Liver (tissue), 8 donors: ENCODE measurements at regions not wholly inside any gene's neighbourhood (a gene's known extent, or its start where the extent isn't known, plus 50 kb on each side); places are given as distances from the start of the nearest gene placed in this dataset.

Experiments
- DNase-seq: peaks from one replicate; pipeline ENCODE4 v3.0.0-alpha.2; 2017; ENCODE audit warnings: low spot score
- H3K27ac ChIP-seq, 2 donors: one replicate each; pipeline ENCODE4 v1.7.0; 2013; ENCODE audit warnings: inconsistent platforms in 2 of 2, low read length in 2 of 2, control low read depth in 1 of 2, low read depth in 1 of 2, mild to moderate bottlenecking in 1 of 2
- H3K27me3 ChIP-seq, 4 donors: one replicate each; pipeline versions ENCODE4 v1.6.1 to v1.7.0; 2013; ENCODE audit warnings: low read length in 3 of 4, inconsistent platforms in 1 of 4, mild to moderate bottlenecking in 1 of 4, moderate library complexity in 1 of 4; ENCODE audit not compliant: control insufficient read depth in 4 of 4, insufficient read depth in 4 of 4
- H3K36me3 ChIP-seq, 4 donors: one replicate each; pipeline versions ENCODE4 v1.6.1 to v1.7.0; 2013; ENCODE audit warnings: low read length in 3 of 4, mild to moderate bottlenecking in 3 of 4, low read depth in 1 of 4, moderate library complexity in 1 of 4; ENCODE audit not compliant: control insufficient read depth in 4 of 4, insufficient read depth in 3 of 4
- H3K4me1 ChIP-seq, 4 donors: one replicate each; pipeline versions ENCODE4 v1.6.1 to v1.7.0; 2013; ENCODE audit warnings: low read length in 3 of 4, mild to moderate bottlenecking in 3 of 4, moderate library complexity in 1 of 4; ENCODE audit not compliant: control insufficient read depth in 4 of 4, insufficient read depth in 4 of 4
- H3K4me3 ChIP-seq, 3 donors: one replicate each; pipeline versions ENCODE4 v1.6.1 to v1.7.0; 2013; ENCODE audit warnings: low read length in 3 of 3, control low read depth in 1 of 3, low read depth in 1 of 3, mild to moderate bottlenecking in 1 of 3
- H3K9ac ChIP-seq, 2 donors: one replicate each; pipeline ENCODE4 v1.7.0; 2013; ENCODE audit warnings: low read length in 2 of 2, mild to moderate bottlenecking in 2 of 2, moderate library complexity in 2 of 2, control low read depth in 1 of 2, low read depth in 1 of 2
- H3K9me3 ChIP-seq, 4 donors: one replicate each; pipeline versions ENCODE4 v1.6.1 to v1.7.0; 2013; ENCODE audit warnings: low read length in 3 of 4; ENCODE audit not compliant: control insufficient read depth in 4 of 4
- ATF3 ChIP-seq: IDR thresholded peaks from 2 replicates; pipeline ENCODE4 v1.6.1; 2016; ENCODE audit warnings: antibody characterized with exemption
- CTCF ChIP-seq: fragments of 150-350 bp; IDR thresholded peaks from 2 replicates; pipeline ENCODE4 v1.5.1; 2017; ENCODE audit warnings: improper control_type of control experiment, low read depth, low read length; ENCODE audit not compliant: missing input control
- EGR1 ChIP-seq, 2 donors: IDR thresholded peaks; 2 replicates each; pipeline ENCODE4 v1.6.1; 2016 to 2018; ENCODE audit warnings: antibody characterized with exemption in 2 of 2, low read depth in 2 of 2
- FOXA1 ChIP-seq: IDR thresholded peaks from 2 replicates; pipeline ENCODE4 v1.6.1; 2016; ENCODE audit warnings: antibody characterized with exemption
- FOXA2 ChIP-seq: IDR thresholded peaks from 2 replicates; pipeline ENCODE4 v1.6.1; 2016; ENCODE audit warnings: antibody characterized with exemption
- GABPA ChIP-seq, 2 donors: IDR thresholded peaks in 1 of 2; conservative IDR thresholded peaks in 1 of 2; 2 replicates each; pipeline ENCODE4 v1.6.1; 2016; ENCODE audit warnings: antibody characterized with exemption in 2 of 2, mild to moderate bottlenecking in 1 of 2, moderate library complexity in 1 of 2
- HNF4A ChIP-seq, 2 donors: conservative IDR thresholded peaks; 2 replicates each; pipeline ENCODE4 v1.6.1; 2016; ENCODE audit warnings: antibody characterized with exemption in 2 of 2, mild to moderate bottlenecking in 2 of 2
- HNF4G ChIP-seq: IDR thresholded peaks from 2 replicates; pipeline ENCODE4 v1.6.1; 2016; ENCODE audit warnings: antibody characterized with exemption
- JUND ChIP-seq, 2 donors: IDR thresholded peaks; 2 replicates each; pipeline ENCODE4 v1.6.1; 2016; ENCODE audit warnings: antibody characterized with exemption in 2 of 2
- MAX ChIP-seq: IDR thresholded peaks from 2 replicates; pipeline ENCODE4 v1.6.1; 2016; ENCODE audit warnings: antibody characterized with exemption
- NR2F2 ChIP-seq: IDR thresholded peaks from 2 replicates; pipeline ENCODE4 v1.6.1; 2016; ENCODE audit warnings: antibody characterized with exemption
- RAD21 ChIP-seq, 2 donors: IDR thresholded peaks; 2 replicates each; pipeline ENCODE4 v1.6.1; 2016; ENCODE audit warnings: antibody characterized with exemption in 2 of 2, mild to moderate bottlenecking in 2 of 2
- REST ChIP-seq: IDR thresholded peaks from 2 replicates; pipeline ENCODE4 v1.6.1; 2016; ENCODE audit warnings: antibody characterized with exemption, mild to moderate bottlenecking
- RXRA ChIP-seq, 2 donors: IDR thresholded peaks; 2 replicates each; pipeline ENCODE4 v1.6.1; 2017 to 2018; ENCODE audit warnings: antibody characterized with exemption in 2 of 2, mild to moderate bottlenecking in 1 of 2
- SP1 ChIP-seq: IDR thresholded peaks from 2 replicates; pipeline ENCODE4 v1.6.1; 2018; ENCODE audit warnings: antibody characterized with exemption, mild to moderate bottlenecking
- TAF1 ChIP-seq: conservative IDR thresholded peaks from 2 replicates; pipeline ENCODE4 v1.6.1; 2016; ENCODE audit warnings: antibody characterized with exemption, mild to moderate bottlenecking
- YY1 ChIP-seq: IDR thresholded peaks from 2 replicates; pipeline ENCODE4 v1.6.1; 2016; ENCODE audit warnings: antibody characterized with exemption, mild to moderate bottlenecking
- WGBS: extraction: QIAGEN DNeasy Blood & Tissue Kit; methylation state at CpG from one replicate; pipeline ENCODE4 v1.1.7; 2013; 5-methylcytosine and 5-hydroxymethylcytosine counted together
- donor health status: healthy.
- donor health status: healthy.
- donor health status: healthy.
- donor health status: healthy.
- donor health status: healthy.

- DNase-seq, result no peak
- 91% methylated on average over 6 of the region's 6 CpGs for WGBS
- Histone ChIP-seq H3K27ac (no peak overlapping the region), H3K9ac (no peak overlapping the region), H3K27me3 (no peaks in the 10 kb centered on the region), H3K4me1 (no peaks in the 10 kb centered on the region), H3K36me3 (no peaks in the 10 kb centered on the region), H3K9me3 (no peaks in the 10 kb centered on the region), H3K4me3 (no peak overlapping the region)
- TF ChIP-seq RXRA (IDR thresholded peaks at IDR 0.05), result no peak
- no peak for TF ChIP-seq RAD21 (IDR thresholded peaks at IDR 0.05)
- TF ChIP-seq ATF3, result no peak
- TF ChIP-seq HNF4G, result no peak
- no peak for TF ChIP-seq MAX
- TF ChIP-seq TAF1, result no peak
- no peak for TF ChIP-seq SP1
- TF ChIP-seq FOXA1, result no peak
- no peak for TF ChIP-seq YY1
- no peak for TF ChIP-seq JUND (IDR thresholded peaks at IDR 0.05)
- no peak for TF ChIP-seq GABPA (IDR thresholded peaks at IDR 0.05 in 1 of 2, conservative IDR thresholded peaks at IDR 0.05 in 1 of 2)
- no peak for TF ChIP-seq FOXA2
- no peak for TF ChIP-seq CTCF
- TF ChIP-seq HNF4A (conservative IDR thresholded peaks at IDR 0.05), result no peak
Observed at GRCh38 chr5:74355041-74355824, 285.3 kb downstream of the ENC1 start.

DNA sequence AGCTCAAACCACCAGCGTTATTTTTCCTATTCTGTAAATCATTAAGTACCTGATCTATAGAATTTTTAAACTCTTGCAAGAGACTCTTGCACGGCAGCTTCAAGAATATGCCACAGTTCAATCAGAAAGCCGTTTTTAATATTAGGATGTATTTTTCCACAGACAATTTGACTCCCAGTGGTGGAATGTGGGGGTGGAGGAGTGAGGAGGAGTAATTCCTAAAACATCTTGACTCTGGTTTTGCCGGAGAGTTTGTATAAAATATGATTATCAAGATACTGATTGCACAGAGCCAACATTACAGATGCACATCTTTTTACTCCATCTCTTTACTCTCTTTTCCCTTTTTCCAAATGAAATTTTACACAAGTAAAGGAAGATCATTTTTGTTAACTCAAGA is 288.3 kb downstream of the ENC1 start:
- WGBS, result 78% methylated on average over 4 of the region's 4 CpGs
- no peaks in the 10 kb centered on the region for H3K27me3 ChIP-seq
- no peaks in the 10 kb centered on the region for H3K9me3 ChIP-seq
- no peaks in the 10 kb centered on the region for H3K4me1 ChIP-seq
- H3K36me3 ChIP-seq, result no peaks in the 10 kb centered on the region
- no peak overlapping the region for H3K9ac ChIP-seq
- no peak for TF ChIP-seq GABPA (IDR thresholded peaks at IDR 0.05 in 1 of 2, conservative IDR thresholded peaks at IDR 0.05 in 1 of 2)
- no peak for DNase-seq
- no peak overlapping the region for H3K27ac ChIP-seq
- H3K4me3 ChIP-seq, result no peak overlapping the region

- no peak overlapping the region for H3K27ac ChIP-seq
- TF ChIP-seq HNF4A (conservative IDR thresholded peaks at IDR 0.05) (no peak), GABPA (IDR thresholded peaks at IDR 0.05 in 1 of 2, conservative IDR thresholded peaks at IDR 0.05 in 1 of 2) (no peak), RAD21 (IDR thresholded peaks at IDR 0.05) (no peak), YY1 (no peak), NR2F2 (no peak), SP1 (no peak), JUND (IDR thresholded peaks at IDR 0.05) (no peak), REST (no peak), EGR1 (IDR thresholded peaks at IDR 0.05; ENCODE audit: low read depth in 2 of 2) (no peak), FOXA1 (no peak), HNF4G (no peak), MAX (no peak), CTCF (no peak)
- no peaks in the 10 kb centered on the region for H3K36me3 ChIP-seq
- no peak overlapping the region for H3K9ac ChIP-seq
- H3K9me3 ChIP-seq, result no peaks in the 10 kb centered on the region
- 63% methylated on average over 5 of the region's 5 CpGs for WGBS
- no peak for DNase-seq
- peaks cover 0 to 3% (median 0%) of the 10 kb centered on the region in 4 donors for H3K4me1 ChIP-seq
- H3K27me3 ChIP-seq, result no peaks in the 10 kb centered on the region
- H3K4me3 ChIP-seq, result no peak overlapping the region
Observed at GRCh38 chr5:74342948-74343682, 297.4 kb downstream of the ENC1 start.
